HL-60 (cell line): ENCODE measurements at regions not wholly inside any gene's neighbourhood (a gene's known extent, or its start where the extent isn't known, plus 50 kb on each side); places are given as distances from the start of the nearest gene placed in this dataset.

Source experiments
- CTCF ChIP-seq: IDR thresholded peaks from one replicate; pipeline ENCODE4 v1.5.1; 2011; ENCODE audit warnings: low read length, control low read depth, inconsistent platforms; ENCODE audit not compliant: insufficient read depth
- GABPA ChIP-seq: IDR thresholded peaks from 2 replicates; pipeline ENCODE4 v1.6.1; 2012; ENCODE audit warnings: low read depth
- POLR2AphosphoS5 ChIP-seq: IDR thresholded peaks from 2 replicates; pipeline ENCODE4 v1.6.1; 2012; ENCODE audit warnings: low read depth
- REST ChIP-seq: IDR thresholded peaks from 2 replicates; pipeline ENCODE4 v1.6.1; 2012; ENCODE audit warnings: low read depth; ENCODE audit not compliant: insufficient replicate concordance
- SPI1 ChIP-seq: IDR thresholded peaks from 2 replicates; pipeline ENCODE4 v1.6.1; 2012; ENCODE audit warnings: low read depth, mild to moderate bottlenecking, borderline replicate concordance

- TF ChIP-seq CTCF (no peak), POLR2AphosphoS5 (no peak), GABPA (no peak), REST (no peak), SPI1 (no peak)
Measured at GRCh38 chr10:77718957-77719356, 81.3 kb upstream of the KCNMA1 start.
